Astrocyte of the hippocampus (primary cell): ENCODE measurements at regions not wholly inside any gene's neighbourhood (a gene's known extent, or its start where the extent isn't known, plus 50 kb on each side); places are given as distances from the start of the nearest gene placed in this dataset.
"Not testable (repeated sequence)": the region's sequence is repeated elsewhere in the genome, so short reads cannot be mapped to it uniquely, and the experiment has no call there.

ENCODE experiments used
- DNase-seq: peaks from one replicate; pipeline ENCODE4 v3.0.0; 2011; ENCODE audit warnings: low read depth, low spot score

- no peak for DNase-seq
Observed at GRCh38 chr13:69649063-69649392, 458.6 kb upstream of the ATXN8OS start.

- no peak for DNase-seq
Observed at GRCh38 chr13:69648340-69649062, 459.1 kb upstream of the ATXN8OS start.

GRCh38 chr13:69644447-69644846 is 463.2 kb upstream of the ATXN8OS start:
- DNase-seq, result no peak

- no peak for DNase-seq
Observed at GRCh38 chr13:69641773-69642172, 465.9 kb upstream of the ATXN8OS start.

GRCh38 chr13:69633044-69633443 is 474.6 kb upstream of the ATXN8OS start:
- no peak for DNase-seq

GRCh38 chr13:69623973-69624372 is 483.7 kb upstream of the ATXN8OS start:
- DNase-seq, result no peak

GRCh38 chr13:69619651-69620050 is 488.0 kb upstream of the ATXN8OS start:
- no peak for DNase-seq

GRCh38 chr13:69618838-69619237 is 488.8 kb upstream of the ATXN8OS start:
- no peak for DNase-seq

GRCh38 chr13:69618393-69618792 is 489.2 kb upstream of the ATXN8OS start:
- DNase-seq, result no peak

- DNase-seq, result no peak
Observed at GRCh38 chr13:69617587-69617986, 490.0 kb upstream of the ATXN8OS start.

- DNase-seq, result no peak
Observed at GRCh38 chr13:69616396-69616795, 491.2 kb upstream of the ATXN8OS start.

- DNase-seq, result not testable (repeated sequence)
Observed at GRCh38 chr13:69615055-69615454, 492.6 kb upstream of the ATXN8OS start.

GRCh38 chr13:69604698-69605097 is 502.9 kb upstream of the ATXN8OS start:
- DNase-seq, result no peak

- DNase-seq, result no peak
Observed at GRCh38 chr13:69603144-69603853, 504.3 kb upstream of the ATXN8OS start.

GRCh38 chr13:69601661-69602060 is 506.0 kb upstream of the ATXN8OS start:
- DNase-seq, result peak; percentile 22

GRCh38 chr13:69600811-69601210 is 506.8 kb upstream of the ATXN8OS start:
- peak; percentile 30 for DNase-seq

GRCh38 chr13:69597088-69597487 is 510.5 kb upstream of the ATXN8OS start:
- DNase-seq, result no peak

- DNase-seq, result no peak
Observed at GRCh38 chr13:69595181-69595580, 512.4 kb upstream of the ATXN8OS start.

GRCh38 chr13:69591437-69591836 is 516.2 kb upstream of the ATXN8OS start:
- no peak for DNase-seq

- no peak for DNase-seq
Observed at GRCh38 chr13:69589531-69590235, 517.9 kb upstream of the ATXN8OS start.

GRCh38 chr13:69585656-69586055 is 522.0 kb upstream of the ATXN8OS start:
- no peak for DNase-seq

GRCh38 chr13:69580255-69580654 is 527.4 kb upstream of the ATXN8OS start:
- DNase-seq, result no peak

- DNase-seq, result peak; percentile 8
Observed at GRCh38 chr13:69579351-69579750, 528.3 kb upstream of the ATXN8OS start.
